Esophagus muscularis mucosa (tissue), 4 donors: ENCODE measurements at regions not wholly inside any gene's neighbourhood (a gene's known extent, or its start where the extent isn't known, plus 50 kb on each side); places are given as distances from the start of the nearest gene placed in this dataset.
"Not testable (repeated sequence)": the region's sequence is repeated elsewhere in the genome, so short reads cannot be mapped to it uniquely, and the experiment has no call there.

ENCODE experiments used
- DNase-seq: peaks from one replicate; pipeline ENCODE4 v3.0.0-alpha.2; 2017; ENCODE audit errors: extremely low spot score
- H3K27ac ChIP-seq, 4 donors: fragments of 200-600 bp; sonication (generic); replicated peaks in 1 of 4; 1 replicate in 3 of 4; 2 replicates in 1 of 4; pipeline ENCODE4 v1.5.1; 2016 to 2019; ENCODE audit warnings: mild to moderate bottlenecking in 1 of 4
- H3K27me3 ChIP-seq, 4 donors: fragments of 200-600 bp; sonication (generic); one replicate each; pipeline versions ENCODE4 v1.5.1 to v1.6.0; 2016 to 2019
- H3K36me3 ChIP-seq, 4 donors: fragments of 200-600 bp; sonication (generic); one replicate each; pipeline ENCODE4 v1.5.1; 2016 to 2019
- H3K4me1 ChIP-seq, 4 donors: fragments of 200-600 bp; sonication (generic); one replicate each; pipeline ENCODE4 v1.5.1; 2016 to 2019
- H3K4me3 ChIP-seq, 4 donors: fragments of 200-600 bp; sonication (generic); 1 replicate in 2 of 4; 2 replicates in 2 of 4; pipeline ENCODE4 v1.5.1; 2016 to 2019; ENCODE audit warnings: mild to moderate bottlenecking in 4 of 4, moderate library complexity in 1 of 4
- H3K9me3 ChIP-seq, 4 donors: fragments of 200-600 bp; sonication (generic); 1 replicate in 3 of 4; 2 replicates in 1 of 4; pipeline ENCODE4 v1.5.1; 2016 to 2019
- CTCF ChIP-seq, 3 experiments: fragments of 200-600 bp in 2 of 3; fragments of 450-650 bp in 1 of 3; sonication (generic) in 2 of 3; IDR thresholded peaks; one replicate each; pipeline ENCODE4 v1.5.1; 2017 to 2019; ENCODE audit warnings: antibody characterized with exemption in 3 of 3, mild to moderate bottlenecking in 2 of 3, moderate library complexity in 1 of 3
- EP300 ChIP-seq: sonication (generic); formaldehyde crosslinking; IDR thresholded peaks from one replicate; pipeline ENCODE4 v1.6.1; 2017; ENCODE audit warnings: antibody characterized with exemption
- POLR2A ChIP-seq: fragments of 450-650 bp; IDR thresholded peaks from one replicate; pipeline ENCODE4 v1.6.1; 2017; ENCODE audit warnings: antibody characterized with exemption, moderate library complexity, mild to moderate bottlenecking, low read depth
- POLR2AphosphoS5 ChIP-seq, 2 donors: sonication (generic); formaldehyde crosslinking; IDR thresholded peaks; one replicate each; pipeline ENCODE4 v1.6.1; 2017; ENCODE audit warnings: antibody characterized with exemption in 2 of 2
- WGBS: methylation state at CpG from one replicate; pipeline ENCODE4 v1.1.5; 2018; 5-methylcytosine and 5-hydroxymethylcytosine counted together
- intact Hi-C: fragments of 100-400 bp; cut with DNase I; formaldehyde crosslinking; loops from one replicate; pipeline ENCODE4 v1.15.1; 2023

GRCh38 chr5:119694284-119694683 lies 64.9 kb downstream of the FAM170A start:
- Histone ChIP-seq H3K27me3 (no peaks in the 10 kb centered on the region), H3K27ac (no peak overlapping the region), H3K9me3 (peaks cover 0 to 11% (median 9%) of the 10 kb centered on the region in 4 donors), H3K4me3 (no peak overlapping the region), H3K4me1 (no peaks in the 10 kb centered on the region), H3K36me3 (no peaks in the 10 kb centered on the region)
- WGBS, result 68% methylated on average over 3 of the region's 3 CpGs
- TF ChIP-seq POLR2A (no peak), POLR2AphosphoS5 (IDR thresholded peaks at IDR 0.05) (no peak), CTCF (IDR thresholded peaks at IDR 0.05) (no peak), EP300 (no peak)
- intact Hi-C loops, result no loop called here
- no peak for DNase-seq

GRCh38 chr5:119706049-119706448 lies 76.7 kb downstream of the FAM170A start:
- no peak overlapping the region for H3K4me3 ChIP-seq

GRCh38 chr5:119708076-119708790 lies 78.9 kb downstream of the FAM170A start:
- no peak overlapping the region for H3K4me3 ChIP-seq
- intact Hi-C loops, result no loop called here
- no peaks in the 10 kb centered on the region for H3K9me3 ChIP-seq
- TF ChIP-seq EP300, result no peak
- no peak for TF ChIP-seq POLR2AphosphoS5 (IDR thresholded peaks at IDR 0.05)
- no peak for TF ChIP-seq CTCF (IDR thresholded peaks at IDR 0.05)
- TF ChIP-seq POLR2A, result no peak
- peaks cover 0 to 3% (median 0%) of the 10 kb centered on the region in 4 donors for H3K27me3 ChIP-seq
- H3K27ac ChIP-seq, result no peak overlapping the region
- no peak for DNase-seq
- 83% methylated on average over 1 of the region's 2 CpGs for WGBS
- no peaks in the 10 kb centered on the region for H3K36me3 ChIP-seq
- H3K4me1 ChIP-seq, result no peaks in the 10 kb centered on the region

More at GRCh38 chr5:119706049-119706448, 76.7 kb downstream of the FAM170A start:
- DNase-seq, result no peak
- intact Hi-C loops, result no loop called here
- no peaks in the 10 kb centered on the region for H3K36me3 ChIP-seq
- no peaks in the 10 kb centered on the region for H3K4me1 ChIP-seq
- no peak overlapping the region for H3K27ac ChIP-seq
- H3K9me3 ChIP-seq, result no peaks in the 10 kb centered on the region
- TF ChIP-seq EP300 (no peak), POLR2A (no peak), CTCF (IDR thresholded peaks at IDR 0.05) (no peak), POLR2AphosphoS5 (IDR thresholded peaks at IDR 0.05) (no peak)
- WGBS, result 91% methylated on average over 9 of the region's 9 CpGs
- H3K27me3 ChIP-seq, result peaks cover 0 to 3% (median 0%) of the 10 kb centered on the region in 4 donors

- no peak overlapping the region for H3K4me3 ChIP-seq
- no peaks in the 10 kb centered on the region for H3K4me1 ChIP-seq
- no peak for DNase-seq
- 65% methylated on average over 2 of the region's 2 CpGs for WGBS
- no peak overlapping the region for H3K27ac ChIP-seq
- TF ChIP-seq POLR2AphosphoS5 (IDR thresholded peaks at IDR 0.05), result no peak
- no peak for TF ChIP-seq POLR2A
- TF ChIP-seq CTCF (IDR thresholded peaks at IDR 0.05), result no peak
- no peak for TF ChIP-seq EP300
- H3K9me3 ChIP-seq, result peaks cover 0 to 7% (median 3%) of the 10 kb centered on the region in 4 donors
- H3K36me3 ChIP-seq, result no peaks in the 10 kb centered on the region
- intact Hi-C loops, result no loop called here
- H3K27me3 ChIP-seq, result no peaks in the 10 kb centered on the region
These were observed 92.4 kb downstream of the FAM170A start for GRCh38 chr5:119721775-119722174.

GRCh38 chr5:119725291-119725690 lies 95.9 kb downstream of the FAM170A start:
- H3K27ac ChIP-seq, H3K4me1 ChIP-seq, H3K27me3 ChIP-seq, H3K4me3 ChIP-seq, DNase-seq, H3K36me3 ChIP-seq, intact Hi-C loops: not testable (repeated sequence)
- peaks cover 0 to 13% (median 6%) of the 10 kb centered on the region in 4 donors for H3K9me3 ChIP-seq
- WGBS, result 74% methylated on average over 2 of the region's 2 CpGs
